Brain pericyte (primary cell): ENCODE measurements at regions not wholly inside any gene's neighbourhood (a gene's known extent, or its start where the extent isn't known, plus 50 kb on each side); places are given as distances from the start of the nearest gene placed in this dataset.
"Not testable (repeated sequence)": the region's sequence is repeated elsewhere in the genome, so short reads cannot be mapped to it uniquely, and the experiment has no call there.

Experiments
- DNase-seq: peaks from one replicate; pipeline ENCODE4 v3.0.0-alpha.2; 2012; ENCODE audit warnings: low read depth, low spot score

DNA sequence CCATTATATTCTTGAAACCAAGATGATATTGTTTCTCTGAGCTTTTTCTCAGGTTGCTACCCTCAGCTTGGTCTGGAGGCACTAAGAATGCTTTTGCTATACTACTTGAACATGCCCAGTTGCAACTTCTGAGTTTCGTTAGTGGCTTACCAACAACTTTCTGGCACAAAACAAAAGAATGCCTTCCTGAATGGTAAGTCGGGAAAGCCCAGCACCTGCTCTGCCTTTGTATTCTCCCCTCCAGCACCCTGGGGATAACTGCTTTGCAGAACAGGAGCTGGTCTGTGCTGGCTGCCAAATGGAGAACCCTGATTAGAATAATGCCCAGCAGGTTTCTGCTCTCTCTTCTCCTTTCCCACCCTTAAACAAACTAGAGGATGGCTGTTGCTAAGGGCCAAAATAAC, 149.3 kb downstream of the TGFB2 start:
- DNase-seq, result no peak

- no peak for DNase-seq
Observed at GRCh38 chr1:218495931-218496330, 150.8 kb downstream of the TGFB2 start.

DNA sequence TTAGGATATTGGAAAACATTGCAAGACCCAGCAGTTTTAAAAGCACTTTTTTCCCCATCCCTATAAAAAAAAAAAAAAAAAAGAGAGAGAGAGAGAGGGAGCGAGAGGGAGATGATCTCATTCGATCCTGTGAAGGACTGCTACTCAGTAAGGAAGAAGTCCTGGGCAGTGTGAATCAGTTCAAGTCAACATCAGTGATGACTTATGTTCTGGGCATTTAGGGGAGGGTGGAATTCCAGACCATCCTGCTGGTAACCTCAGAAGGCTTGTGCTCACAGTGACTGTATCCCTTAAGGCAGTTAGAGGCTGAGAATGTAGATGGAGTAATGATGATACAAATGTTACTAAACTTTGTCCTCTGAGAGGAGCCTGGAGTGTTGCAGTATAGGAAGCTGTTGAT, 151.4 kb downstream of the TGFB2 start:
- DNase-seq, result peak; percentile 83

- DNase-seq, result no peak
Observed at GRCh38 chr1:218498056-218498938, 153.2 kb downstream of the TGFB2 start.

- DNase-seq, result no peak
Observed at GRCh38 chr1:218499011-218499691, 154.0 kb downstream of the TGFB2 start.

- DNase-seq, result no peak
Observed at GRCh38 chr1:218499911-218500310, 154.8 kb downstream of the TGFB2 start.

- DNase-seq, result no peak
Observed at GRCh38 chr1:218501161-218501560, 156.0 kb downstream of the TGFB2 start.

DNA sequence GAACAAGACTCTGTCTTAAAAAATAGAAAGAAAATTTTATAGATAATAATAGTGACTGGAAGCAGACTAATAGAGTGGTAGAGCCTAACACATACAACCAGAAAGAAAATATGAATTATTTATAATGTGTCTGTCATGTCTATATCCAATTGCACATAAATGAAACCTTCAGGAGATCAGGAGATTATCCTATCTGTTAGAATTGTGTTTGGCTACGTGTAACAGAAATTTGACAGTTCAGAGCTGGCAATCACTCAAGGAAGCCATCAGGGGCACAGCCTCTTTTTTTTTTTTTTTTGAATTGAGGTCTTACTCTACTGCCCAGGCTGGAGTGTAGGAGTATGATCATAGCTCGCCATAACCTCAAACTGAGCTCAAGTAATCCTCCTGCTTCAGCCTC, 157.2 kb downstream of the TGFB2 start:
- no peak for DNase-seq

DNA sequence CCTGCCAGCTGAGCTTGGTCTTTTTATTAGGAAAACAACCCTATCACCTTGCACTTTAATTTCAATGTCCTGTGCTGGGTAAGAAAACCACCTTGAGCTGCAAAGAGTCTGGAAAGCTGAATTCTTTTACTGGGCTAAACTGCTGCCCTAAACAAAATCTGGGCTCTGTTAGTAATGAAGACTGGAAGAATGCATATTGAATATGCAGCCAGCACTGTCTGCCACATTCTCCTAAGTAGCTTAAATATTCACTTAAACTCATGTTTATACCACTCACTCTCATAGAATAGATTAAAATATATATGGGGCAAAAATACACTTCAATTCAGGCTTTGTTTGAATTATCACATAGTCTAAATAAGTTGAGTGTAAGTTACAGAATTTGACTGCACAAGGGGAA, 158.0 kb downstream of the TGFB2 start:
- DNase-seq, result no peak

DNA sequence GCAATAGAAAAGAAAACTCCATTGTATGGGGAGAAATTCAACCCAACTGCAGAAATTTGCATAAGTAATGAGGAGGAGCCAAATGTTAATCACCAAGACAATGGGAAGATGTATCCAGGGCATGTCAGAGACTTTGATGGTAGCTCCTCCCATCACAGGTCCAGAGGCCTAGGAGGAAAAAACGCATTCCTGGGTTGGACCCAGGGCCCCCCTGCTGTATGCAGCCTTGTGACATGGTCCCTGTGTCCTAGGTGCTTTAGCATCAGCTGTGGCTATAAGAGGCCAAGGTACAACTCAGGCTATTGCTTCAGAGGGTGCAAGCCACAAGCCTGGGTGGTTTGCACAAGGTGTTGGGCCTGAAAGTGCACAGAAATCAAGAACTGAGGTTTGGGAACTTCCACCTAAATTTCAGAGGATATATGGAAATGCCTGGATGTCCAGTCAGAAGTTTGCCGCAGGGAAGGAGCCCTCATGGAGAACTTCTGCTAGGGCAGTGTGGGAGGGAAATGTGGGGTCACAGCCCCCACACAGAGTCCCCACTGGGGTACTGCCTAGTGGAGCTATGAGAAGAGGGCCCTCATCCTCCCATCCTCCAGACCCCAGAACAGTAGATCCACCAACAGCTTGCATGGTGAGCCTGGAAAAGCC, 162.3 kb downstream of the TGFB2 start:
- no peak for DNase-seq

- no peak for DNase-seq
Observed at GRCh38 chr1:218510153-218510772, 165.1 kb downstream of the TGFB2 start.

DNA sequence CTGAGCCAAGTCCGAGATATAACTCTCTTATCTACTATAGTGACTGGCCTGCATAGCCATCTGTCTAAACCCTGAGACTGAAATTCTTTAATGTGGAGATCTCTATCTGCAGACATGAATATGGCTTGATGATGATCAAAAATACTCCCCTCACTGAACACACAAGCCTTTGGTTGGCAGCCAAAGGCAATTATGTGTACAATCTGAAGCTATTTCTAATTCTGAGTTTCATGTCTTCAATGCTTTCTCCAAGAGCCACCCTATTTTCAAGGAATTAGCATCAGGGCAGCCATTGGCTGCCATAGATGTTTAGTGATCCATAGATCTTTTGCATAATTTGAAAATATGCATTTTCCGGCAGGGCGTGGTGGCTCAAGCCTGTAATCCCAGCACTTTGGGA, 168.2 kb downstream of the TGFB2 start:
- no peak for DNase-seq

GRCh38 chr1:218514689-218515088, 169.6 kb downstream of the TGFB2 start:
- no peak for DNase-seq

- DNase-seq, result no peak
Observed at GRCh38 chr1:218516526-218516925, 171.4 kb downstream of the TGFB2 start.

- DNase-seq, result no peak
Observed at GRCh38 chr1:218517459-218517858, 172.3 kb downstream of the TGFB2 start.

- DNase-seq, result no peak
Observed at GRCh38 chr1:218518216-218518740, 173.1 kb downstream of the TGFB2 start.

- DNase-seq, result not testable (repeated sequence)
Observed at GRCh38 chr1:218520646-218521045, 175.5 kb downstream of the TGFB2 start.

DNA sequence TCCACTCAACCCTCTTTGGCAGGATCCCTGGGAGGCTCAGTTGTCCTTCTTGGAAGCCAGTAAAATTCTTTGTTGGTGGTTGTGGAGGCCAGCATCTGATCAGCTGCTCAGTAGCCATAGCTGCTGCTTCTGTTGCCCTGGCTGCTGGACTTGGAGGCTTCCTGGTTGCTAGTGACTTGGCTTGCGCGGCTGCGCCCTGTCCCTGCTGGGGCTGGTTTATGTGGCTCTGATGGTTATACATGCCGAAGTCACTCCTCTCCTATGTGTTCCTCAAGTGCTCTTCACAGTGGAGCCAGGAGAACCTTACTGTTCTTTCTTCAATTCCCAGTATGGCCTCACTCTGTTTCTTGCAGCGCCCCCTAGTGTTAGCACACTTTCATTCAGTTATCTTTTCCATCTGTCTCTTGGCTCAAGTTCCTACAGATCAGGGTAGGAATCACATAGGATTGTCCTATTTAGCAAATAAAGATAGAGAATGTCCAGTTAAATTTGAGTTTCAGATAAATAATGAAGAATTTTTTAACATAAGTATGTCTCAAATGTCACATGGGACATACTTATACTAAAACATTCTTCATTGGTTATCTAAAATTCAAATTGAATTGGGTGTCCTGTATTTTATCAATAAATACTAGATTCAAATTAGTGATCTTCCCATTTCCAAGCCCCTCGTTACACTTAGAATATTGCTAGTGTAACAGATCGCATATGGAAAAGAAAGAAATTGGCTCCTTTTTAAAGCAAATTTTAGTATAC, 176.5 kb downstream of the TGFB2 start:
- no peak for DNase-seq

- DNase-seq, result no peak
Observed at GRCh38 chr1:218524526-218524925, 179.4 kb downstream of the TGFB2 start.

- DNase-seq, result no peak
Observed at GRCh38 chr1:218525031-218525430, 179.9 kb downstream of the TGFB2 start.
